HL-60/S4 treated with phorbol 12-myristate 13-acetate at 8.2 ng/mL for 4 days and 3 days (cell line): ENCODE measurements at regions not wholly inside any gene's neighbourhood (a gene's known extent, or its start where the extent isn't known, plus 50 kb on each side); places are given as distances from the start of the nearest gene placed in this dataset.

Experiments
- in situ Hi-C: fragments of 300-500 bp; cut with MboI; formaldehyde crosslinking; loops from 2 replicates; pipeline ENCODE4 v1.15.0; 2022; ENCODE audit warnings: low sequenced_read_pairs

DNA sequence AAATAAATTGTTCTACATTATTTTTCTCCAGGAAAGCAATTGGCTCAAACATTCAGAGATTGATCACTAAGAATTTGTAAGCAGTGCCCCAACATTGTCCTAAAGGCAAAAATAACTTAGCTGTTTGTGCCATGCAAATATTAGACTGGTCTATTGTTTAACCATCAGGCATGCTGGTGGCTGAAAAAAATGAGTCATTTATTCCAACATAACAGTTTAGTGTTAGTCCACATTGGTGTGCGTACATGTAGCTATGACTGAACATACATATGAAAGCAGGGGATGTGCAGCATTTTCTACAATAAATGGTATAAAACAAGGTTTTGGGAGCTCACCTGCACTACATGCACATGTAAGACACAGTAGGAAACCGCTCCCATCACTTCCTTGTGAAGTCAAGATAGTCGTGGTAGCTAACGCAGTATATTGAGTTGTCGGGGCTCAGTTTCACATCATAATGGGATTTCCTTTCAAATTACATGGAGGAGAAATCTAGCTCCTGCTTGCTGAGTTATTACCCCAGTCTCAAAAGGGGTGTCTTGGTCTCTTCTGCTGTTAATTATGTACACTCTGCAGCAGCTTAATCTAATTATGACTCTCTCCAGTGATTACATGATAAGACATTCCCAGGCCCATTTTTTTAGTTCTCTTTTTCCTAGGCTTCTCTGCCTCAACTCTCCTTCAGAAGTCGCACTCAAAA is 199.4 kb downstream of the LYPLAL1 start:
- in situ Hi-C loops: no loop called here

DNA sequence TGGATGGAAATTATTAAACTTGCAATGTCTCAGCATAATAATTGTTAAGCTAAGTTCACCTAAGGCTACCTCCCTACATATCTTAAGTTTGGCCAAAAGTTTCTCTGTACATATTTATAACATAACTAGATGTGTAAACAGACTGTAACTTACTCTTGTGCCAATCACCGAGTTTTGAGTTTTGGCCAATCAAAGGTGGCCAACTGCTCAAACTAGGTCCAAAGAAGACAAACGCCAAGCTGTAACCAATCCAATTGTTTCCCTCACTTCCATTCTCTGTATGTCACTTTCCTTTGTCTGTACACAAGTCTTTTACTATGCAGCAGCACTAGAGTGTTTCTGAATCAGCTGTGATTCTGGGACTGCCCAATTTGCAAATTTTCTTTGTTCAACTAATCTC is 197.8 kb downstream of the LYPLAL1 start:
- in situ Hi-C loops: no loop called here

DNA sequence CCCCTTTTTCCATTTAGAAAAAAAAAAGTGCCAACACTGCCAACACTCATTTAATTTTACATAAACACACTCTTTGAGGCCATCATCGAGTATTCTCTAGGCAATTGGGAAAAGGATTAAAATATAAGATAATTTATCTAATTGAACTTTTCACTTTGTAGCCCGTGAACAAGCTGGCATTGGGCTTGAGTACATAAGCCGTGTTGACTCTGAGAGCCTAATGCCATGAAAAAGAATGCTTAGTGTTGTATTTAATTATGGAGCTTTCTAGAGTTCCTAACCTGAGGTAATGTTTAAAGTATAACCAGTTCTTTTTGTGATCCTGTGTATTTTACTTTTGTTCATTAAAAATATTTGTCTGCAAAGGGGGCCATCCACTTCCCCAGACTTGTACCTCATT is 193.8 kb downstream of the LYPLAL1 start:
- in situ Hi-C loops: no loop called here

DNA sequence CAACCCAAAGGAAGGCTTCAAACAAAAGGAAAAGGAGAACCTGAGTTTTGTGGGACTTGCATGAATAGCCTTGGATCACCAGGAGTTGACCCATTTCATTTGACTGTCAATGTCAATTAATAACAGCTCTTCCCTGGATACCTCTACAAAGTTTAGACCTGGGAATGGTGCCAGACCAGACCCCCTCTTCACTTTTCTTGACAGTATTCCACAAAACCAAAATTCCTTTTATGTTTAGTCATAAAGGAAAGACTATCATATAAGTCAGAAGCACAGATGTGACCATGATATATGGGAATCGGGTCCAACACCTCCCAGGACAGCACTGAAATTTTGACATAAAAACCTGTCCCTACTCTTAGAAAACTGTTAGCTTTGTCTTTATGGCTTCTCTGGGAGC is 191.8 kb downstream of the LYPLAL1 start:
- in situ Hi-C loops: no loop called here

DNA sequence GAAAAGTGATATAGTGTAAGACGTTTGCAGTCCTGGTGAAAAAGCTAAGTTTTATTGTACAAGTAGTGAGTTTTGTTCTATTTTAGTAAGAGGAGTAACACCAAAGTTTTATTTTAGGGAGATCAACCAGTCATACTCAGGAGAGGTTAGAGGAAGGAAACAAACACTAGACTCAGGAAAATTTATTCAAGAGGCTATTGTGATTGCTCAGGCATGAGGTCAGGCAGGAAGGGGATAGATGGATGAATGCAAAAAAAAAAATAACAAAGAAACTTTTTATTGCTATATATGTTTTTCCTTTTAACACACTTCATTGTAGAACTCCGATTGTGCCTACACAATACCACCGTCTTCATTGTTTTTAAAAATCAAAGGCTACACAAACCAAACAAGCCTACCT is 189.0 kb downstream of the LYPLAL1 start:
- in situ Hi-C loops: no loop called here

DNA sequence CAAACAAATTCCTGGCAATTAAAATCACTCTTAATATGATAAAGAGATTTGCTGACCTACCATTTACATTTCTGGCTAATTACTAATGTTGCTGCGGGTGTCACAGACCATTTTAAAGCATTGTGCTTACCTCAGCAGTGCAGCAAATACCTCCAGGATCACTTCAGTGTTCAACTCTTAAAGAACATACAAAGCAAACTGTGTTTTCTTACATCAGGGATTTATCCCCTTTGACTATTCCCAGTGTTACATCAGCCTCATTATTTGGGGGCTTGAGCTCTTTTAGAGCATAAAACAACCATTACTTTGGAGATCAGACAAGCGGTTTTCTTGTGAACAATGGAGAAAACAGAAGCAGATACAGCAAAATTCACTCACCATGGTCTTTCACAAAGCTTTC is 185.4 kb downstream of the LYPLAL1 start:
- in situ Hi-C loops: no loop called here

DNA sequence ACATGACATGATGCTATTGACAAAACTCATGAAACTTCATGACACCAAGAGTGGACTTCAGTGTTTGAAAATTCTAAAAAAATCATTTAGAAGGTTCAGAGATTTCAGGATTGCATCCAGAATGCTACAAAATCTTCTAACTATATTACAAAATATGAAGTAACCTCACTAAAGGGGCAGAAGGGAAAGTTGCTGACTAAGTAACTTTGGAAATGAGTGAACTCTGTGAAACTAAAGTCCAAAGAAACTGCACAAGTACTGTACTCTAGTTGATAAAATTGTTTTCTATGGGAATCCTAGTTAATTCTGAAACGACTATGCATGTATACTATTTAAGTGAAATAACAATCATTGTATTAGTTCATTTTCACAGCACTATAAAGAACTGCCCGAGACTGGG is 184.4 kb downstream of the LYPLAL1 start:
- in situ Hi-C loops: no loop called here

DNA sequence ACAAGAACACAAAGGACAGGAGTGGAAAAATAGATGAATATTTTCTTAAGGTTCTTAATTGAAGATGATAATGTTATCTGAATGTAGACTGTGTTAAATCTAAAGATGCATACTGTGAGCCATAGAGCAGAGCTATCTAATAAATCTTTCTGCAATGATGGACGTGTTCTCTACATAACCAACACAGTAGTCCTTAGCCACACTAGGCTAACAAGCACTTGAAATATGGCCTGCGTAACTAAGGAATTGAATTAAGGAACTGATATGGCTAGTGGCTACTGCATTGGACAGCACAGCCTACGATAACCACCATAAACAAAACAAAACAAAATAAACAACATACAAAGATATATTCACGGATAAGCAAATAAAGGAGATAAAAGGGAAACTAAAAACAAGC is 181.3 kb downstream of the LYPLAL1 start:
- in situ Hi-C loops: no loop called here

DNA sequence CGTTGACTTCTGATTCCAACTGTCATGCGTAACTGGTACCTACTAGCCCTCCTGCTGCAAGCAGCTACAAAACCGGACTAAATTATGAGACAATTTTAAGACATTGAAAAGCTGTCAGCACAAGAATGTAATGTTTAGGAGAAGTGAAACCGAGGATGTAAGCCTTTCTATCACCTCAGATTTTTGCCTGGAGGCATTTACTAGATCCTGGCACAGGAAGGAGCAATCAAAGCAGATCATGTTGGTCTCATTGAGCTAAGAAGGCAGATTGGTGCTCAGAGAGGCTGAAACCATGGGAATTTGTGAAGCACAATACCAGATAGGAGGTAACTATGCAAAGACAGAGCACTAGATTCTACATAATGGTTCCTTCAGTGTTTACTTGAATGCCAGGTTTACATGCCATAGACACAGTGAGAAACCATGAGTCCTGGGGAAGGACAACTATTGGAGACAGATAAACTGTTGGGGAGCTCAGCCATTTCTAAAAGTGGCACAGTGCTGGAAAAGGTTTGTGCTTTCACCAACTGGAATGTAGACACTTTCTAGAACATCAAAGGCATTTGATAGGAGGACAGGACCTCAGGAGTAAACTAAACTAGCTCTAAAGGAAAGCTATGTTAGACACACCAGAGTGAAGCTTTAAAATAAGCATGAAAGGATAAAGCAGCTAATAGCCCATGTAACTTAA is 179.4 kb downstream of the LYPLAL1 start:
- in situ Hi-C loops: no loop called here

DNA sequence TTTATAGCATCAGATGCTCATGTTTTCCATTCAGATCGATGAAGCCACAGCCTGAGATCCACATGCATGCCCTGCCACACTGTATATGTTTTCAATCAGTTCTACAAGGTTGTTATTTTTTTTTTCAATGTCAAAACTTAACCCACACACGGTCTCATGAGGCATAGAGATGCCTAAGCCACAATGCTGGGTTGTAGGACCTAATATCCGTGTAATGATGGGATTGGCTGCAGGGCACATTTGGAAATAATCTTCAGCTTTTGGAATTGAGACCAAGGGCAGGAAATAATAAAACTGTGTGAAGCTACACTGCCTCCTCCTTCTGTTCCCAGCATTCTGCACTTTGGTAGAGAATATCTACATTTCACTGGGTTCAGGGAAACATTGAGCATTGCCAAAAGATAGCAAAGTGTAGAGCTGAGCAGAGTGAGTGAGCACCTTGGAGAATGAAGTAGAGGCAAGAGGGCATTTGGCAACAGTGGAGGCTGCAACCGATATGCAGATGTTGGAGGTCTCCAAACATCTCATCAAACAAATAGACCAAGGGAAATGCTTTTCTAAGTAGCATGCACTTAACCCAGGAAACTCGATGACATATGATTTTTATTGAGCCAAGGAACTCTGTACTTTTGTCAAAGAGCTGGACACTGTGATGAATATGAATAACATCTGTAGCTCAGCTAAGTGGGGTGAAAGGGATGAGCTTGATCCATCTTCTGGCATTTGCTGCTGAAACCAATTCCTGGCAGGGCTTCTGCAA is 176.7 kb downstream of the LYPLAL1 start:
- in situ Hi-C loops: no loop called here

DNA sequence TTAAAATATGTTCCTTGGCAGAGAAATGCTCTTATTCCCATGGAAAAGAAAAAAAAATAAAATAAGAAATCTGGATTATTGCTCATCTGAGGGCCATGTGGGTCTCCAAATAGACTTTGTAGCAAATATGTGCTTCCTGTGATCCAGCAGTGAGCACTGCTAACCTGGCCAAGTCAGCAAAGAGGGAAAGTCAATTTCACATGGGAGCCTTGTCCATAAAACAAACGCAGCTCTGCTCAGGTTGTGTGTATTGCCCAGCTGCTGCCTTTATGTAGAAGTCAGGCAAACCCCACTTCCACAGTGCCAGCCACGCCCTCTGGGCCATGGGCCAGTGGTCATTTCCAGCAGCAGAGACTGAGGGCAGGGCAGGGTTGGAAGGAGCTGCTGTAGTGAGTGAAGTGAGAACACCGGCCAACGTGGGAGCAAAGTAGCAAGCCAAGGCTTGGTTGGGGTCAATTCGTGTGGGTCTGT is 174.3 kb downstream of the LYPLAL1 start:
- in situ Hi-C loops: no loop called here

DNA sequence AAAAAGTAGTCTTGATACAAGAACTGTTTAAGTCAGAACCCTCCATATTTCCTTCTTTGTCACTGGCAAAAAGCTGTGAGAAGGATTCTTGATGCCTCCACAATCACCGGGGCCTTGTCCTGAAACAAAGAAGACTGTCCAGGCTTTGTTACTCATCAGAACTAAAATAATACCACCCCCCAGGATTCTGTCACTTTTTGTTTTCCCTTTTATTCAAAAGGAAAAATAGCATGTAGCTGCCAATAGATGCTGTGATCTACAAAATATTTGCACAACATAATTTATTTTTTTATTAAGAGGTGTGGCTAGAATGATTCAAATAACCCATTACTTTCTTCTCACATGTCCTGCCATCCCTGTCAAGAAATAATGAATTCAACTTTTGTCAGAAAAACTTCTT is 173.7 kb downstream of the LYPLAL1 start:
- in situ Hi-C loops: no loop called here

DNA sequence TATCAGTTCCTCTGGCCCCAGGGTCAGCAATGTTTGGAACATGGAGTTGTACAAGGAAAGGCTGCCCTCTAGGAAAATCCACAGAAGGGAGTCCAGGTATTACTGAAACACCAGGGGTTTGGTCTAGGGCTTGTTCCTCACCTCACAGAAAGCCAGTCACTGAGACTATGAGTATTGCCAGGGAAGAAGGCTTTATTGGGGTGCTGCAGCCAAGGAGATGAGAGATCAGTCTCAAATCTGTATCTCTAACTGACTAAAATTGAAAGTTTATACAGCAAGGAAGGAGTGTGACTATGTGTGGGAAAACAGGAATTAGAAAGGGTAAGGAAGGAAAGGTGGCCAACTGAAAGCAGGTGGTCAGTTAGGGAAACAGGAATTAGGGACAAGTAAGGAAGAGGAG is 172.3 kb downstream of the LYPLAL1 start:
- in situ Hi-C loops: no loop called here

DNA sequence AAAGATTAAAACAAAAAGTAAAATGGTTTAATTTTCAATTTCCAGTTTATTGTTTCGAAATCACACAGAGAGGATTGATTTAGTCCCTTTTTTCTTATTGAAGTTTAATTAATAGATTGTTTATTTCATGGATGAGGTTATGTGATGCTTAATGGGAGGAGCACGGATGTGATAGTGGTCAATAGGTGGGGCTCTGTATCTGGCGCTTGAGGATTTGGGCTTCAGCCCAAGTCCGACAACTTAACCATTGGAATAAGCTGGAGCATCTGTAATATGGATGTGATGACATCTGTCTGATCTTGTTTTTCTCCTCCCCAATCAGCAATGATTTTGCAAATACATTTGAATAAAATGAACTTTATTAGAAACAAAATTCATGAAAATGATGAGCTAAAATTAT is 169.2 kb downstream of the LYPLAL1 start:
- in situ Hi-C loops: no loop called here

DNA sequence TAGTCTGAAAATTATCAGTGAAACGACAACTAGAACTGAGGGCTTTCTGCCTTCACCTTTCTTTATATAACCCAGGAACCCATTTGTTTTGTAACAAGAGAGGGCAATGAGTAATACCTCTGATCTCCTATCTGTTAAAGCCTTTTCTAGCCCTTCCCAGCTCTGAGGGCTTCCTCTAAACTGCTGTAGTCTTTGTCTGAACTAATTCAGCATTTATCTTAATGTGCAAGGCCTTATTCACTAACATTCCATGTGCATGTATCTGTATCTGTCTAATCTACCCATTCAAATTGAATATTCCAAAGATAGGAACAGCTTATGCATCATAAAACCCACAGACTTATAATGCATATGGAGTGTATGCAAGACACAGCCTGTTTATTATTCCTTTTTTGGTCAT is 167.1 kb downstream of the LYPLAL1 start:
- in situ Hi-C loops: no loop called here

DNA sequence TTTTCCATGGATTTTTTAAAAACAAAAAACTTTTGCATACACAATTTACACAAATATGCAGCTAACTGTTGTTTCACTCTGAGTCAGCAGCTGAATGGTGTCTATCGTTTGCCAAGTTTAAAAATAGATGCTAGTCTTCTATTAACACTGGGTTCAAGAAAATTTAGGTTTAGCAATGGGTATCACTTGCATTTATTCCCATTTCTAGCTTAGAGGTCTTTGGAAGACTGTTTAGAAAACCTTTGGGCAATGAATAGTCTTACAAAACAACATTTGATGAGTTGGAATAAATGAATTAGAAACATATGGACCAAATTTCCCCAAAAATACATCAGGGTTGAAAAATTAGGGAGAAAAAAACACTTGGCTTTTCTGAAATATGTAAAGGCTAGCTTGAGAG is 165.8 kb downstream of the LYPLAL1 start:
- in situ Hi-C loops: no loop called here

DNA sequence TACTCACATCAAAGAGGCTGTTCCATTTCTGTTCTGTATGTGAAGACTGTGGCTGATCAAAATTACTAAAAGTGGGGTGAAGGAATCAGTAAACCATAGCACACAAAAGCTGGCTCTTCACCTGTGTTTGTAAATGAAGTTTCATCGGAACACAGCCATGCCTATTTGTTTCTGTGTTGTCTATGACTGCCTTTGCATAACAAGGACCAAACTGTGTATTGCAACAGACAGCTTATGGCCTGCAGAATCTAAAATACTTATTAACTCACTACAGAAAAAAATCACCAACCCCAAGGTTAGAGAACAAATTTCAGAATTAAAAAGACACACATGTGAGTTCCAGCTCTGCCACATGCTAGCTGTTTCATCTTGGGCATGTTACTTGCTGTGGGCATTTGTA is 163.9 kb downstream of the LYPLAL1 start:
- in situ Hi-C loops: no loop called here

DNA sequence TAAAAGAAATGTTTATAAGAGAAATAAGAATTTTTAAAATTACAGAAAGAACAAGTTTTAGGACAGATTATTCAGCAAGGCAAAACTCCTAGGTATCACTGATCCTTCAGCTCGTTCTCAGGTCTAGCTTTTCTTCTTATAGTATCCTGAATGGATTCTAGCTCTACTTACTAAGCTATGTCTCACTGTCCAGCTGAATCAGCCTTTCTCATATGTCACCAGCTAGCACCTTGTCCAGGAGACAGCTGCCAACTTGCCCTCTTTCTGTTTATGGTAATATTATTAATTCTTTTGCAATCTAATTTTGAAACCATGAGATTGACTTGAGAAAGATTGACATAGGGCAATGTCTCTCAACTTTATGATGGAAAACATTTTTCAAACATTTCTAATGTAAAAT is 159.9 kb downstream of the LYPLAL1 start:
- in situ Hi-C loops: no loop called here

DNA sequence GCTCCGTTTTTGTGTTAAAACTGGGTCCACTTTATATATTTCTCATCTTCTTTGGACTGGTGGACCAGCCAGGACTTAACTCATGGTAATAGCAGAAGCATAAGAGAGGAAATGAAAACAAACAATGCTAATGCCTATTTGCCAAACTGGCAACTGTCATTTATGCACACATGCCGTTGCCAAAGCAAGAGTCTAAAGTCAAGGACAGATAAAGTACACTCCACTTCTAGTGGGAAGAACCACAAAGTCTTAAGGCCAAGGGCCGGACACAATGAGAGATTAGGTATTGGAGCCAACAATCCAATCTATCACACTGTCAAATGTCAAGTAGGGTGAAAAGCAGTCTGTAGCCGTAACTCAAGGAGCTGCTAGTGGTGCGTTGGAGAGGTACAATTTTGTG is 157.7 kb downstream of the LYPLAL1 start:
- in situ Hi-C loops: no loop called here

DNA sequence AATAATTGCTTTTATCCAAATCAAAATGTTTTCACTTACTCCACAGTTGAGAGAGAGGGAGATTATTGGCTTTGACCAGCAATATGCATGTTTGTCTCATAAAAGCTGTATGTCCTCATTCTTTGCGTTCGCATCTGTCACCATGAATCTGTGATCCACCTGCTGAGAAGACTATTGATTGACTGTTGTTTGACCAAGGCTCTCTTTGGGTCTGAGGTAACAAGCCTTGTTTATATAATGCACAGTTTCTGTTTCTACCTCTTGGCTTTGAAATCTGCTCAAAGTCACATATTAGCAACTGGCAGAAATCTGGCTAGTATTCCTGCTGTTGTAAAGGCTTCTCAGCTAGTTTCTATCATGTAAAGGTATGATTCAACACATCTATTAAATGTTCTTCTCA is 157.0 kb downstream of the LYPLAL1 start:
- in situ Hi-C loops: no loop called here

DNA sequence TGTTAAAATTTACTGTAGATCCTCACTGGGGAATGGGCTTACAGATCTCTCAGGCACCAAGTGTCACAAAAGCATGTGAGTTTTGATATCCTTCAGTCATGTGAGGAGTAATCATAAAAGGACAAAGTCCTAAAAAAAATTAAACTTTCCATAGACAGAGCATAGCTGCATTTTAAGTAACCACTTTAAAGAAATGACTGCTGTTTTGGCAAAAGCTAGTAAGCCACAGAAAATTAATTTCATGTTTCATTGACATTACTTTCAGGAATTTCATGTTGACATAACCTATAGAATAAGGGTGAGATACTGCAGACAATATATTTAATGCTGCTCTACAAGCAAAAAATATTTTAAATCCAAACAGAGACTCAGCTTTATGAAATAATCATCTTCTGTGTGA is 156.3 kb downstream of the LYPLAL1 start:
- in situ Hi-C loops: no loop called here

DNA sequence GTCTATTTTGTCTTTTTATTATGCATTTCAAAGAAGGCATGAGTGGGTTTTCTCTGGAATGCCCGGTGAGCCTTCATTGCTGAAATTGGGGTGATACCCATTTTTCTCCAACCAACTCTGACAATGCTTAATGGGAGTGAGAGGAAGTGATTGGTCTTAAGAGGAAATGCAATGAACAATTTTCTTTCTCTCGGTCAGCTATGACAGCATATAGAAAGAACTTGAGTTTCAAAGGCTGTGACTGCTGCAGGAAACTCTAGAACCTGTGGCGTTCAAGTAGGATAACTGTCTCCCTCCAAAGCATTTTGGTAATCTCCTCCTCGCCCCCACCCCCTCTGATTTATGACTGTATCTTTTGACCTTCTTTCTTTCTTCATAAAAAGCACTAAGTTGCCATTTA is 155.9 kb downstream of the LYPLAL1 start:
- in situ Hi-C loops: no loop called here
